GM10266 (cell line): ENCODE measurements at regions not wholly inside any gene's neighbourhood (a gene's known extent, or its start where the extent isn't known, plus 50 kb on each side); places are given as distances from the start of the nearest gene placed in this dataset.

Experiments
- DNase-seq: peaks from one replicate; pipeline ENCODE4 v3.0.0; 2012; ENCODE audit errors: extremely low spot score
- CTCF ChIP-seq: IDR thresholded peaks from 2 replicates; pipeline ENCODE4 v1.5.1; 2012; ENCODE audit warnings: mild to moderate bottlenecking, low read depth; ENCODE audit not compliant: control insufficient read depth, insufficient read depth; ENCODE audit errors: missing control alignments

GRCh38 chr3:34174740-34175139, 376.3 kb downstream of the PDCD6IP start:
- DNase-seq = no peak
- TF ChIP-seq CTCF = no peak

GRCh38 chr3:34175636-34176176, 377.3 kb downstream of the PDCD6IP start:
- no peak for TF ChIP-seq CTCF
- no peak for DNase-seq

GRCh38 chr3:34176723-34177122, 378.3 kb downstream of the PDCD6IP start:
- TF ChIP-seq CTCF = no peak
- no peak for DNase-seq

- TF ChIP-seq CTCF = no peak
- no peak for DNase-seq
These were observed 380.0 kb downstream of the PDCD6IP start for GRCh38 chr3:34178415-34178814.

GRCh38 chr3:34179716-34180115, 381.3 kb downstream of the PDCD6IP start:
- no peak for TF ChIP-seq CTCF
- no peak for DNase-seq

GRCh38 chr3:34180532-34180931, 382.1 kb downstream of the PDCD6IP start:
- DNase-seq = no peak
- no peak for TF ChIP-seq CTCF

- DNase-seq = no peak
- TF ChIP-seq CTCF = no peak
These were observed 384.7 kb downstream of the PDCD6IP start for GRCh38 chr3:34183114-34183513.
